Left lung (tissue), 4 donors: ENCODE measurements at regions not wholly inside any gene's neighbourhood (a gene's known extent, or its start where the extent isn't known, plus 50 kb on each side); places are given as distances from the start of the nearest gene placed in this dataset.
"Not testable (repeated sequence)": the region's sequence is repeated elsewhere in the genome, so short reads cannot be mapped to it uniquely, and the experiment has no call there.

Experiments
- ATAC-seq: fragments of 200-7000 bp; cut with Tn5 transposase; one replicate; pipeline ENCODE4 v1.9.1; 2020; ENCODE audit warnings: moderate library complexity
- DNase-seq, 4 donors: peaks; one replicate each; pipeline ENCODE4 v3.0.0-alpha.2; 2013 to 2020
- H3K27ac ChIP-seq, 2 donors: fragments of 200-600 bp; sonication (generic) in 1 of 2; one replicate each; pipeline versions ENCODE4 v1.5.0 to v1.8.0; 2020 to 2021
- H3K27me3 ChIP-seq, 2 donors: fragments of 200-600 bp; sonication (generic) in 1 of 2; one replicate each; pipeline versions ENCODE4 v1.5.0 to v1.8.0; 2020 to 2021
- H3K36me3 ChIP-seq, 2 donors: fragments of 200-600 bp; sonication (generic) in 1 of 2; one replicate each; pipeline versions ENCODE4 v1.5.0 to v1.8.0; 2020 to 2021
- H3K4me1 ChIP-seq, 2 donors: fragments of 200-600 bp; one replicate each; pipeline ENCODE4 v1.8.0; 2021
- H3K4me3 ChIP-seq, 2 donors: fragments of 200-600 bp; sonication (generic) in 1 of 2; one replicate each; pipeline versions ENCODE4 v1.5.0 to v1.8.0; 2020 to 2021; ENCODE audit warnings: mild to moderate bottlenecking in 1 of 2
- H3K9me3 ChIP-seq, 2 donors: fragments of 200-600 bp; sonication (generic) in 1 of 2; one replicate each; pipeline versions ENCODE4 v1.5.0 to v1.8.0; 2020 to 2021
- intact Hi-C, 2 donors: fragments of 100-400 bp; cut with DNase I; formaldehyde crosslinking; loops; one replicate each; pipeline versions ENCODE4 v1.11.2 to v1.14.2; 2022
- TF ChIP-seq, protein P1 (sequence below), 2 donors: fragments of 200-600 bp; sonication (generic) in 1 of 2; IDR thresholded peaks; one replicate each; pipeline versions ENCODE4 v1.5.0 to v1.8.0; 2021; ENCODE audit warnings: antibody characterized with exemption in 2 of 2
- donor health status: DM: no; HTN: yes; CAD: no.
- donor health status: DM: no; HTN: no; CAD: no.

DNA sequence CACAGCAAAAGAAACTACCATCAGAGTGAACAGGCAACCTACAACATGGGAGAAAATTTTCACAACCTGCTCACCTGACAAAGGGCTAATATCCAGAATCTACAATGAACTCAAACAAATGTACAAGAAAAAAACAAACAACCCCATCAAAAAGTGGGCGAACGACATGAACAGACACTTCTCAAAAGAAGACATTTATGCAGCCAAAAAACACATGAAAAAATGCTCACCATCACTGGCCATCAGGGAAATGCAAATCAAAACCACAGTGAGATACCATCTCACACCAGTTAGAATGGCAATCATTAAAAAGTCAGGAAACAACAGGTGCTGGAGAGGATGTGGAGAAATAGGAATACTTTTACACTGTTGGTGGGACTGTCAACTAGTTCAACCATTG lies 207.8 kb downstream of the USP6NL start:
- H3K36me3 ChIP-seq, H3K27ac ChIP-seq, DNase-seq, ATAC-seq, intact Hi-C loops, H3K4me1 ChIP-seq, H3K9me3 ChIP-seq, H3K4me3 ChIP-seq, H3K27me3 ChIP-seq: not testable (repeated sequence)

DNA sequence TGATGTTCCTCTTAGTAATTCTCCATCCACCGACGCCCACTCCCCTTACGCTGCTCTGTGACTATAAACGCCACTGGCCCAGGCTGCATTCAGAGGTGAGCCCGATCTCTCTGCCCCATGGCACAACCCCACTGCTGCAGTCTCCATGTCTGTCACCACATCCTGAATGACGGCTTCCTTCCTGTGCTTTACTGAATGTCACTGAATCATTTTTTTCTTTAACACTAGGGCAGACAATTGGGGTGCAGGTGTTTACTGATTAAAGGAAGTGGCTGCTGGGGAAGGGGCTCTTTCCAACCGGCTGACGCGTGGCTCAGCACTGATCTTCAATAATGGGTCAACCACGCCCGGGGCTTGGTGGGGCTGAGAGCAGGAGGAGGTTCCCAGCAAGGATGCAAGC lies 208.3 kb downstream of the USP6NL start:
- no peak for DNase-seq
- no peak overlapping the region for H3K4me3 ChIP-seq
- no peak overlapping the region for H3K27ac ChIP-seq
- ATAC-seq: no peak
- intact Hi-C loops: no loop called here
- TF ChIP-seq, protein P1, sequence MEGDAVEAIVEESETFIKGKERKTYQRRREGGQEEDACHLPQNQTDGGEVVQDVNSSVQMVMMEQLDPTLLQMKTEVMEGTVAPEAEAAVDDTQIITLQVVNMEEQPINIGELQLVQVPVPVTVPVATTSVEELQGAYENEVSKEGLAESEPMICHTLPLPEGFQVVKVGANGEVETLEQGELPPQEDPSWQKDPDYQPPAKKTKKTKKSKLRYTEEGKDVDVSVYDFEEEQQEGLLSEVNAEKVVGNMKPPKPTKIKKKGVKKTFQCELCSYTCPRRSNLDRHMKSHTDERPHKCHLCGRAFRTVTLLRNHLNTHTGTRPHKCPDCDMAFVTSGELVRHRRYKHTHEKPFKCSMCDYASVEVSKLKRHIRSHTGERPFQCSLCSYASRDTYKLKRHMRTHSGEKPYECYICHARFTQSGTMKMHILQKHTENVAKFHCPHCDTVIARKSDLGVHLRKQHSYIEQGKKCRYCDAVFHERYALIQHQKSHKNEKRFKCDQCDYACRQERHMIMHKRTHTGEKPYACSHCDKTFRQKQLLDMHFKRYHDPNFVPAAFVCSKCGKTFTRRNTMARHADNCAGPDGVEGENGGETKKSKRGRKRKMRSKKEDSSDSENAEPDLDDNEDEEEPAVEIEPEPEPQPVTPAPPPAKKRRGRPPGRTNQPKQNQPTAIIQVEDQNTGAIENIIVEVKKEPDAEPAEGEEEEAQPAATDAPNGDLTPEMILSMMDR (IDR thresholded peaks at IDR 0.05): no peak
- H3K27me3 ChIP-seq: no peaks in the 10 kb centered on the region
- no peaks in the 10 kb centered on the region for H3K9me3 ChIP-seq
- no peaks in the 10 kb centered on the region for H3K4me1 ChIP-seq
- no peaks in the 10 kb centered on the region for H3K36me3 ChIP-seq

DNA sequence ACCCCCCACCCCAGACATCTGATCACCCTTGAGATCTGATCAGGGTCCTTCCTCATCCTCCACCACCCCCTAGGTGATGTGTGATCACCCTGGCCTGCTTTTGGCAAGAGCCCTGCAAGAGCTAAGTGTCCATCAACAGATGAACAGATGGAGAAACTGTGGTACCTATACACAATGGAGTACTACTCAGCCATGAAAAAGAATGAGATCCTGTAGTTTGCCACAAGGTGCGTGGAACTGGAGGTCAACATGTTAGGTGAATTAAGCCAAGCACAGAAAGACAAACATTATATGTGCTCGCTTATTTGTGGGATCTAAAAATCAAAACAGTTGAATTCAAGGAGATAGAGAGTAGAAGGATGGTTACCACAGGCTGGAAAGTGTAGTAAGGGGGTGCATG lies 209.1 kb downstream of the USP6NL start:
- Histone ChIP-seq H3K4me1 (no peaks in the 10 kb centered on the region), H3K36me3 (no peaks in the 10 kb centered on the region), H3K27me3 (no peaks in the 10 kb centered on the region), H3K4me3 (no peak overlapping the region), H3K9me3 (no peaks in the 10 kb centered on the region), H3K27ac (no peak overlapping the region)
- TF ChIP-seq, protein P1 (IDR thresholded peaks at IDR 0.05): no peak
- ATAC-seq (no peak), DNase-seq (no peak)
- intact Hi-C loops: no loop called here

- no peak overlapping the region for H3K4me3 ChIP-seq
- no peaks in the 10 kb centered on the region for H3K36me3 ChIP-seq
- H3K27ac ChIP-seq: no peak overlapping the region
- no peaks in the 10 kb centered on the region for H3K27me3 ChIP-seq
- no peaks in the 10 kb centered on the region for H3K9me3 ChIP-seq
- ATAC-seq: no peak
- TF ChIP-seq, protein P1 (IDR thresholded peaks at IDR 0.05): no peak
- intact Hi-C loops: no loop called here
- no peaks in the 10 kb centered on the region for H3K4me1 ChIP-seq
- no peak for DNase-seq
These were observed 209.9 kb downstream of the USP6NL start for GRCh38 chr10:11401264-11402235.

- Histone ChIP-seq H3K27ac (no peak overlapping the region), H3K9me3 (no peaks in the 10 kb centered on the region), H3K27me3 (no peaks in the 10 kb centered on the region), H3K36me3 (no peaks in the 10 kb centered on the region), H3K4me3 (no peak overlapping the region), H3K4me1 (no peaks in the 10 kb centered on the region)
- DNase-seq: peak in 1 of 4 donors; percentile 22
- intact Hi-C loops: no loop called here
- TF ChIP-seq, protein P1 (IDR thresholded peaks at IDR 0.05): no peak
- ATAC-seq: peak; percentile 39
These were observed 213.4 kb downstream of the USP6NL start for GRCh38 chr10:11397980-11398580.
